ENCODE measurements at regions not wholly inside any gene's neighbourhood (a gene's known extent, or its start where the extent isn't known, plus 50 kb on each side); places are given as distances from the start of the nearest gene placed in this dataset.

- no peaks in the 10 kb centered on the region for H3K79me2 ChIP-seq (ENCODE audit: insufficient read depth, low read length)
- no peak overlapping the region for H3K23ac ChIP-seq (ENCODE audit: insufficient read length, low read depth, low read length)
- no peak overlapping the region for H3K56ac ChIP-seq (ENCODE audit: insufficient read length, low read depth, low read length)
- H2BK15ac ChIP-seq (ENCODE audit: low read depth, low read length): no peak overlapping the region
- H4K5ac ChIP-seq (ENCODE audit: insufficient read length, low read depth, low read length): no peak overlapping the region
- H3T11ph ChIP-seq (ENCODE audit: low read length): no peak overlapping the region
- no peaks in the 10 kb centered on the region for H3K27me3 ChIP-seq (ENCODE audit: insufficient read depth, low read length)
- no CpG with 5 or more reads among the region's 1 CpG for WGBS (ENCODE audit: extremely low coverage, insufficient read length, low lambda C conversion rate)
- no peak overlapping the region for H3K9ac ChIP-seq (ENCODE audit: extremely low read depth, insufficient read length, low read length)
- H3K9me3 ChIP-seq (ENCODE audit: control insufficient read depth, low read depth, low read length): no peaks in the 10 kb centered on the region
- Mint-ChIP-seq H3K27me3 (ENCODE audit: low read depth) (no peaks in the 10 kb centered on the region; the same call in none of the 2 replicates), H3K27ac (no peak overlapping the region), H3K4me3 (no peak overlapping the region), H3K36me3 (ENCODE audit: insufficient read depth in 1 of 3, low read depth in 3 of 3) (peaks cover 3 to 18% (median 6%) of the 10 kb centered on the region in 3 experiments; a peak in 4 of 7 replicates), H3K4me1 (peaks cover 0 to 3% of the 10 kb centered on the region in 2 experiments; a peak in 2 of 4 replicates), H3K9me3 (peaks cover 16 to 18% of the 10 kb centered on the region in 2 experiments)
- H2BK5ac ChIP-seq (ENCODE audit: insufficient read length, low read length): no peak overlapping the region
- TF ChIP-seq CTCF (conservative IDR thresholded peaks at IDR 0.05): no peak
- H3K4me1 ChIP-seq (ENCODE audit: insufficient read depth, low read length): no peaks in the 10 kb centered on the region
- H2BK120ac ChIP-seq (ENCODE audit: low read depth, low read length, poor library complexity, severe bottlenecking): no peak overlapping the region
- H3K4ac ChIP-seq (ENCODE audit: low read depth, low read length): no peak overlapping the region
- no peak overlapping the region for H3K14ac ChIP-seq (ENCODE audit: insufficient read depth, low read length)
- no peak overlapping the region for H3K18ac ChIP-seq (ENCODE audit: insufficient read length, low read depth, low read length)
- H3K27ac ChIP-seq (ENCODE audit: insufficient read length, low read depth, low read length): no peak overlapping the region
- no peak overlapping the region for H4K91ac ChIP-seq (ENCODE audit: insufficient read length, low read depth, low read length)
- H3K23me2 ChIP-seq (ENCODE audit: insufficient read length, low read depth, low read length, poor library complexity, severe bottlenecking): no peaks in the 10 kb centered on the region
- H2BK12ac ChIP-seq (ENCODE audit: insufficient read length, low read depth, low read length): no peak overlapping the region
- no peak overlapping the region for H2BK20ac ChIP-seq (ENCODE audit: low read depth, low read length, poor library complexity, severe bottlenecking)
- no peak overlapping the region for H3K4me2 ChIP-seq (ENCODE audit: insufficient read depth, insufficient read length, low read length)
- H4K8ac ChIP-seq (replicated peaks; ENCODE audit: insufficient read length, low read depth, low read length): no peak overlapping the region
- H2AK5ac ChIP-seq (ENCODE audit: insufficient read length, low read length): no peak overlapping the region
- no peaks in the 10 kb centered on the region for H3K79me1 ChIP-seq (ENCODE audit: insufficient read depth, low read depth, low read length, poor library complexity, severe bottlenecking)
- DNase-seq: no peak
- no peaks in the 10 kb centered on the region for H4K20me1 ChIP-seq (ENCODE audit: control insufficient read depth, insufficient read depth, insufficient read length)
- H2AFZ ChIP-seq (ENCODE audit: low read length): no peak overlapping the region
These were observed 226.5 kb downstream of the INHBA start for GRCh38 chr7:41476460-41476803.

All from H9 (cell line).